H9 (cell line): ENCODE measurements at regions not wholly inside any gene's neighbourhood (a gene's known extent, or its start where the extent isn't known, plus 50 kb on each side); places are given as distances from the start of the nearest gene placed in this dataset.

ENCODE experiments used
- DNase-seq: peaks from one replicate; pipeline ENCODE4 v3.0.0-alpha.2; 2017
- H2AFZ ChIP-seq: one replicate; pipeline ENCODE4 v1.6.1; 2013; ENCODE audit warnings: mild to moderate bottlenecking, low read length, control low read depth, moderate library complexity
- H2AK5ac ChIP-seq: 2 replicates; pipeline ENCODE4 v1.6.1; 2013; ENCODE audit warnings: low read length, control low read depth, mixed read lengths; ENCODE audit not compliant: insufficient read length
- H2BK120ac ChIP-seq: one replicate; pipeline ENCODE4 v1.6.1; 2013; ENCODE audit warnings: low read depth, mild to moderate bottlenecking, low read length, control low read depth, inconsistent platforms; ENCODE audit not compliant: poor library complexity, severe bottlenecking
- H2BK12ac ChIP-seq: 2 replicates; pipeline ENCODE4 v1.6.1; 2013; ENCODE audit warnings: low read length, control low read depth, mixed read lengths, low read depth; ENCODE audit not compliant: insufficient read length
- H2BK15ac ChIP-seq: 2 replicates; pipeline ENCODE4 v1.6.1; 2013; ENCODE audit warnings: low read depth, low read length, control low read depth
- H2BK20ac ChIP-seq: one replicate; pipeline ENCODE4 v1.6.1; 2013; ENCODE audit warnings: low read depth, mild to moderate bottlenecking, low read length, control low read depth, inconsistent platforms; ENCODE audit not compliant: poor library complexity, severe bottlenecking
- H2BK5ac ChIP-seq: 2 replicates; pipeline ENCODE4 v1.6.1; 2013; ENCODE audit warnings: low read length, control low read depth, mixed read lengths; ENCODE audit not compliant: insufficient read length
- H3K14ac ChIP-seq: 2 replicates; pipeline ENCODE4 v1.6.1; 2013; ENCODE audit warnings: low read length, control low read depth; ENCODE audit not compliant: insufficient read depth
- H3K18ac ChIP-seq: 2 replicates; pipeline ENCODE4 v1.6.1; 2013; ENCODE audit warnings: low read depth, mild to moderate bottlenecking, mixed read lengths, low read length, control low read depth; ENCODE audit not compliant: insufficient read length
- H3K23ac ChIP-seq: 2 replicates; pipeline ENCODE4 v1.6.1; 2013; ENCODE audit warnings: low read length, control low read depth, mixed read lengths, low read depth; ENCODE audit not compliant: insufficient read length
- H3K23me2 ChIP-seq: 2 replicates; pipeline ENCODE4 v1.6.1; 2013; ENCODE audit warnings: low read depth, mild to moderate bottlenecking, mixed read lengths, low read length, control low read depth; ENCODE audit not compliant: insufficient read length, poor library complexity, severe bottlenecking
- H3K27ac ChIP-seq: 2 replicates; pipeline ENCODE4 v1.5.1; 2013; ENCODE audit warnings: low read length, control low read depth, mixed read lengths, low read depth; ENCODE audit not compliant: insufficient read length
- H3K27me3 ChIP-seq: 2 replicates; pipeline ENCODE4 v1.6.1; 2013; ENCODE audit warnings: low read length, control low read depth, inconsistent platforms; ENCODE audit not compliant: insufficient read depth
- H3K4ac ChIP-seq: 2 replicates; pipeline ENCODE4 v1.6.1; 2013; ENCODE audit warnings: low read depth, mild to moderate bottlenecking, control low read depth, inconsistent platforms, low read length, moderate library complexity
- H3K4me1 ChIP-seq: 2 replicates; pipeline ENCODE4 v1.6.1; 2013; ENCODE audit warnings: low read length, control low read depth, inconsistent platforms; ENCODE audit not compliant: insufficient read depth
- H3K4me2 ChIP-seq: 2 replicates; pipeline ENCODE4 v1.6.1; 2013; ENCODE audit warnings: low read length, control low read depth, mixed read lengths; ENCODE audit not compliant: insufficient read length, insufficient read depth
- H3K56ac ChIP-seq: 2 replicates; pipeline ENCODE4 v1.6.1; 2013; ENCODE audit warnings: low read depth, mild to moderate bottlenecking, mixed read lengths, low read length, control low read depth; ENCODE audit not compliant: insufficient read length
- H3K79me1 ChIP-seq: 2 replicates; pipeline ENCODE4 v1.6.1; 2013; ENCODE audit warnings: low read depth, mild to moderate bottlenecking, moderate library complexity, low read length, control low read depth, inconsistent platforms; ENCODE audit not compliant: insufficient read depth, poor library complexity, severe bottlenecking
- H3K79me2 ChIP-seq: 2 replicates; pipeline ENCODE4 v1.6.1; 2013; ENCODE audit warnings: low read length, control low read depth, inconsistent platforms; ENCODE audit not compliant: insufficient read depth
- H3K9ac ChIP-seq: 2 replicates; pipeline ENCODE4 v1.6.1; 2013; ENCODE audit warnings: low read length, control low read depth, mixed read lengths; ENCODE audit not compliant: insufficient read length; ENCODE audit errors: extremely low read depth
- H3K9me3 ChIP-seq: one replicate; pipeline ENCODE4 v1.6.1; 2013; ENCODE audit warnings: low read depth, low read length, inconsistent platforms; ENCODE audit not compliant: control insufficient read depth
- H3T11ph ChIP-seq: one replicate; pipeline ENCODE4 v1.6.1; 2013; ENCODE audit warnings: mild to moderate bottlenecking, low read length, control low read depth, inconsistent platforms
- H4K20me1 ChIP-seq: one replicate; pipeline ENCODE4 v1.6.1; 2013; ENCODE audit not compliant: control insufficient read depth, insufficient read length, insufficient read depth
- H4K5ac ChIP-seq: 2 replicates; pipeline ENCODE4 v1.6.1; 2013; ENCODE audit warnings: low read depth, mild to moderate bottlenecking, mixed read lengths, low read length, control low read depth; ENCODE audit not compliant: insufficient read length
- H4K8ac ChIP-seq: replicated peaks from 2 replicates; pipeline ENCODE4 v1.6.1; 2013; ENCODE audit warnings: low read length, control low read depth, mixed read lengths, low read depth; ENCODE audit not compliant: insufficient read length
- H4K91ac ChIP-seq: 2 replicates; pipeline ENCODE4 v1.6.1; 2013; ENCODE audit warnings: low read depth, mild to moderate bottlenecking, moderate library complexity, mixed read lengths, low read length, control low read depth; ENCODE audit not compliant: insufficient read length
- H3K27ac Mint-ChIP-seq, 3 experiments: 2 replicates in 2 of 3; 3 replicates in 1 of 3; pipeline ENCODE4 v1.8.0; 2020 to 2021; ENCODE audit warnings: mixed read lengths in 3 of 3, mild to moderate bottlenecking in 1 of 3, moderate library complexity in 1 of 3
- H3K27me3 Mint-ChIP-seq: 2 replicates; pipeline ENCODE4 v1.8.0; 2021; ENCODE audit warnings: low read depth, mild to moderate bottlenecking, moderate library complexity, mixed read lengths
- H3K36me3 Mint-ChIP-seq, 3 experiments: 2 replicates in 2 of 3; 3 replicates in 1 of 3; pipeline ENCODE4 v1.8.0; 2020 to 2021; ENCODE audit warnings: low read depth in 3 of 3, mixed read lengths in 3 of 3; ENCODE audit not compliant: insufficient read depth in 1 of 3
- H3K4me1 Mint-ChIP-seq, 2 experiments: 2 replicates each; pipeline ENCODE4 v1.8.0; 2020; ENCODE audit warnings: mixed read lengths in 2 of 2
- H3K4me3 Mint-ChIP-seq, 2 experiments: 2 replicates in 1 of 2; 3 replicates in 1 of 2; pipeline ENCODE4 v1.8.0; 2020 to 2021; ENCODE audit warnings: mild to moderate bottlenecking in 2 of 2, mixed read lengths in 2 of 2, moderate library complexity in 1 of 2
- H3K9me3 Mint-ChIP-seq, 2 experiments: 2 replicates in 1 of 2; 3 replicates in 1 of 2; pipeline ENCODE4 v1.8.0; 2020; ENCODE audit warnings: mild to moderate bottlenecking in 2 of 2, mixed read lengths in 2 of 2, moderate library complexity in 1 of 2
- CTCF ChIP-seq: fragments of 200-600 bp; sonication (generic); conservative IDR thresholded peaks from 3 replicates; pipeline ENCODE4 v1.8.0; 2021; ENCODE audit warnings: antibody characterized with exemption, mild to moderate bottlenecking
- WGBS: extraction: QIAGEN DNeasy Blood & Tissue Kit; methylation state at CpG from one replicate; pipeline ENCODE4 v1.1.7; 2013; ENCODE audit warnings: missing lambda C conversion rate, low lambda C conversion rate, mixed read lengths; ENCODE audit not compliant: insufficient read length; ENCODE audit errors: extremely low coverage; 5-methylcytosine and 5-hydroxymethylcytosine counted together

GRCh38 chr4:65217179-65217578 lies 453.1 kb downstream of the EPHA5 start:
- Histone ChIP-seq H3K4me1 (no peaks in the 10 kb centered on the region), H2BK20ac (no peak overlapping the region), H4K91ac (no peak overlapping the region), H3K23ac (no peak overlapping the region), H3T11ph (no peak overlapping the region), H3K27me3 (no peaks in the 10 kb centered on the region), H3K79me2 (no peaks in the 10 kb centered on the region), H2BK5ac (no peak overlapping the region), H3K27ac (no peak overlapping the region), H4K5ac (no peak overlapping the region), H3K9ac (no peak overlapping the region), H3K9me3 (no peaks in the 10 kb centered on the region), H4K20me1 (no peaks in the 10 kb centered on the region), H4K8ac (no peak overlapping the region), H3K18ac (no peak overlapping the region), H3K56ac (no peak overlapping the region), H3K79me1 (no peaks in the 10 kb centered on the region), H2AFZ (no peak overlapping the region), H2AK5ac (no peak overlapping the region), H2BK120ac (no peak overlapping the region), H3K14ac (no peak overlapping the region), H3K23me2 (no peaks in the 10 kb centered on the region), H2BK12ac (no peak overlapping the region), H3K4ac (no peak overlapping the region), H3K4me2 (no peak overlapping the region), H2BK15ac (no peak overlapping the region)
- Mint-ChIP-seq H3K4me1 (peaks cover 6 to 7% of the 10 kb centered on the region in 2 experiments), H3K27ac (no peak overlapping the region), H3K9me3 (peaks cover 0 to 3% of the 10 kb centered on the region in 2 experiments; a peak in 1 of 5 replicates), H3K36me3 (no peaks in the 10 kb centered on the region; a peak in 1 of 7 replicates), H3K4me3 (no peak overlapping the region), H3K27me3 (no peaks in the 10 kb centered on the region)
- no peak for TF ChIP-seq CTCF
- WGBS, result no CpG with 5 or more reads among the region's 2 CpGs
- DNase-seq, result no peak
